ENCODE measurements at regions not wholly inside any gene's neighbourhood (a gene's known extent, or its start where the extent isn't known, plus 50 kb on each side); places are given as distances from the start of the nearest gene placed in this dataset.
A peak's percentile ranks its signal among the peaks of the same experiment; 100 is the strongest.

DNA sequence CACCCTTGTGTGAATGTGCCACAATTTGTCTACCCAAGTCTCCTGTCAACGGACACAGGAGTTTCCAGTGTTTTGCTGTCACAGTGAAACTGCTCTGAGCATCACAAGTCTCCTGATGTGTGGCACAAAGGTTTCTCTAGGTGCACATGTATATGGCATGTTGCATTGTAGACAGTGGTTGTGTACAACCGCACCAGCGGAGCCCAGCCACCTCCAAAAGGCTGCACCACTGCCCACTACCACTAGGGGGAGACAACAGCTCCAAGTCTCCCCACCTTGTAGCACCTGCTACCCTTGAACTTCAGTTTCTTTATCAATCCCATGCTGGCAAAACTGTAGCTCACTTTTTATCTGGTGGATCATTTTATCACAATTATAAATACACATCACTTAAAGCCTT is 95.5 kb upstream of the ZNF469 start (continued):
- TF ChIP-seq, protein P1, sequence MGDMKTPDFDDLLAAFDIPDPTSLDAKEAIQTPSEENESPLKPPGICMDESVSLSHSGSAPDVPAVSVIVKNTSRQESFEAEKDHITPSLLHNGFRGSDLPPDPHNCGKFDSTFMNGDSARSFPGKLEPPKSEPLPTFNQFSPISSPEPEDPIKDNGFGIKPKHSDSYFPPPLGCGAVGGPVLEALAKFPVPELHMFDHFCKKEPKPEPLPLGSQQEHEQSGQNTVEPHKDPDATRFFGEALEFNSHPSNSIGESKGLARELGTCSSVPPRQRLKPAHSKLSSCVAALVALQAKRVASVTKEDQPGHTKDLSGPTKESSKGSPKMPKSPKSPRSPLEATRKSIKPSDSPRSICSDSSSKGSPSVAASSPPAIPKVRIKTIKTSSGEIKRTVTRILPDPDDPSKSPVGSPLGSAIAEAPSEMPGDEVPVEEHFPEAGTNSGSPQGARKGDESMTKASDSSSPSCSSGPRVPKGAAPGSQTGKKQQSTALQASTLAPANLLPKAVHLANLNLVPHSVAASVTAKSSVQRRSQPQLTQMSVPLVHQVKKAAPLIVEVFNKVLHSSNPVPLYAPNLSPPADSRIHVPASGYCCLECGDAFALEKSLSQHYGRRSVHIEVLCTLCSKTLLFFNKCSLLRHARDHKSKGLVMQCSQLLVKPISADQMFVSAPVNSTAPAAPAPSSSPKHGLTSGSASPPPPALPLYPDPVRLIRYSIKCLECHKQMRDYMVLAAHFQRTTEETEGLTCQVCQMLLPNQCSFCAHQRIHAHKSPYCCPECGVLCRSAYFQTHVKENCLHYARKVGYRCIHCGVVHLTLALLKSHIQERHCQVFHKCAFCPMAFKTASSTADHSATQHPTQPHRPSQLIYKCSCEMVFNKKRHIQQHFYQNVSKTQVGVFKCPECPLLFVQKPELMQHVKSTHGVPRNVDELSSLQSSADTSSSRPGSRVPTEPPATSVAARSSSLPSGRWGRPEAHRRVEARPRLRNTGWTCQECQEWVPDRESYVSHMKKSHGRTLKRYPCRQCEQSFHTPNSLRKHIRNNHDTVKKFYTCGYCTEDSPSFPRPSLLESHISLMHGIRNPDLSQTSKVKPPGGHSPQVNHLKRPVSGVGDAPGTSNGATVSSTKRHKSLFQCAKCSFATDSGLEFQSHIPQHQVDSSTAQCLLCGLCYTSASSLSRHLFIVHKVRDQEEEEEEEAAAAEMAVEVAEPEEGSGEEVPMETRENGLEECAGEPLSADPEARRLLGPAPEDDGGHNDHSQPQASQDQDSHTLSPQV (IDR thresholded peaks at IDR 0.05): no peak
- TF ChIP-seq NR4A1 (CRISPR knock-in tag; IDR thresholded peaks at IDR 0.05) (no peak), NR4A1 (tag; IDR thresholded peaks at IDR 0.05) (no peak), CBX3 (IDR thresholded peaks at IDR 0.05; ENCODE audit: borderline replicate concordance in 1 of 2, low read length in 2 of 2) (no peak), ZNF184 (CRISPR knock-in tag; IDR thresholded peaks at IDR 0.05) (no peak), GABPB1 (CRISPR knock-in tag; IDR thresholded peaks at IDR 0.05) (no peak), MYC (IDR thresholded peaks at IDR 0.05; ENCODE audit: low read depth, low read length) (peak; percentile 45; the same call in 1 of the 2 replicates), MYC (CRISPR knock-in tag; IDR thresholded peaks at IDR 0.05; ENCODE audit: borderline replicate concordance, low read depth) (no peak), MAZ (CRISPR knock-in tag; conservative IDR thresholded peaks at IDR 0.05 in 1 of 2, IDR thresholded peaks at IDR 0.05 in 1 of 2) (peak in 1 of 2 experiments; percentile 63; a peak in 1 of 4 replicates), ZFP36 (IDR thresholded peaks at IDR 0.05; ENCODE audit: low read depth, low read length, partially characterized antibody) (no peak), BCOR (IDR thresholded peaks at IDR 0.05) (no peak)
- TF ChIP-seq, protein P2, sequence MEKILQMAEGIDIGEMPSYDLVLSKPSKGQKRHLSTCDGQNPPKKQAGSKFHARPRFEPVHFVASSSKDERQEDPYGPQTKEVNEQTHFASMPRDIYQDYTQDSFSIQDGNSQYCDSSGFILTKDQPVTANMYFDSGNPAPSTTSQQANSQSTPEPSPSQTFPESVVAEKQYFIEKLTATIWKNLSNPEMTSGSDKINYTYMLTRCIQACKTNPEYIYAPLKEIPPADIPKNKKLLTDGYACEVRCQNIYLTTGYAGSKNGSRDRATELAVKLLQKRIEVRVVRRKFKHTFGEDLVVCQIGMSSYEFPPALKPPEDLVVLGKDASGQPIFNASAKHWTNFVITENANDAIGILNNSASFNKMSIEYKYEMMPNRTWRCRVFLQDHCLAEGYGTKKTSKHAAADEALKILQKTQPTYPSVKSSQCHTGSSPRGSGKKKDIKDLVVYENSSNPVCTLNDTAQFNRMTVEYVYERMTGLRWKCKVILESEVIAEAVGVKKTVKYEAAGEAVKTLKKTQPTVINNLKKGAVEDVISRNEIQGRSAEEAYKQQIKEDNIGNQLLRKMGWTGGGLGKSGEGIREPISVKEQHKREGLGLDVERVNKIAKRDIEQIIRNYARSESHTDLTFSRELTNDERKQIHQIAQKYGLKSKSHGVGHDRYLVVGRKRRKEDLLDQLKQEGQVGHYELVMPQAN (IDR thresholded peaks at IDR 0.05; ENCODE audit: borderline replicate concordance): no peak
- TF ChIP-seq, protein P3, sequence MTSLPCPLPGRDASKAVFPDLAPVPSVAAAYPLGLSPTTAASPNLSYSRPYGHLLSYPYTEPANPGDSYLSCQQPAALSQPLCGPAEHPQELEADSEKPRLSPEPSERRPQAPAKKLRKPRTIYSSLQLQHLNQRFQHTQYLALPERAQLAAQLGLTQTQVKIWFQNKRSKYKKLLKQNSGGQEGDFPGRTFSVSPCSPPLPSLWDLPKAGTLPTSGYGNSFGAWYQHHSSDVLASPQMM (CRISPR knock-in tag; IDR thresholded peaks at IDR 0.05): no peak

Data from K562 (cell line).